Endothelial cell of umbilical vein (primary cell): ENCODE measurements at regions not wholly inside any gene's neighbourhood (a gene's known extent, or its start where the extent isn't known, plus 50 kb on each side); places are given as distances from the start of the nearest gene placed in this dataset.
"Not testable (repeated sequence)": the region's sequence is repeated elsewhere in the genome, so short reads cannot be mapped to it uniquely, and the experiment has no call there.

Source experiments
- CTCF ChIP-seq, 2 donors: IDR thresholded peaks; 1 replicate in 1 of 2; 2 replicates in 1 of 2; pipeline ENCODE4 v1.5.1; 2011; ENCODE audit warnings: low read length in 2 of 2, mild to moderate bottlenecking in 2 of 2, moderate library complexity in 2 of 2, control low read depth in 1 of 2, inconsistent platforms in 1 of 2, low read depth in 1 of 2; ENCODE audit not compliant: insufficient read depth in 1 of 2; ENCODE audit errors: extremely low read depth in 1 of 2
- EZH2 ChIP-seq: IDR thresholded peaks from 2 replicates; pipeline ENCODE4 v1.6.1; 2012; ENCODE audit warnings: borderline replicate concordance, low read depth, mild to moderate bottlenecking, moderate library complexity, low read length, inconsistent platforms; ENCODE audit not compliant: severe bottlenecking
- GATA2 ChIP-seq: IDR thresholded peaks from 2 replicates; pipeline ENCODE4 v1.7.0; 2011; ENCODE audit warnings: low read depth, mild to moderate bottlenecking, moderate library complexity, mixed read lengths, low read length; ENCODE audit not compliant: insufficient read length, insufficient read depth
- MYC ChIP-seq: IDR thresholded peaks from one replicate; pipeline ENCODE4 v1.6.1; 2011; ENCODE audit warnings: mild to moderate bottlenecking, low read depth, low read length
- POLR2A ChIP-seq: IDR thresholded peaks from 2 replicates; pipeline ENCODE4 v1.6.1; 2012; ENCODE audit warnings: low read depth, mild to moderate bottlenecking, control low read depth, low read length
- POLR2AphosphoS5 ChIP-seq: IDR thresholded peaks from 2 replicates; pipeline ENCODE4 v1.6.1; 2012; ENCODE audit warnings: low read depth, mild to moderate bottlenecking, control low read depth, low read length, moderate library complexity; ENCODE audit not compliant: insufficient read depth

- TF ChIP-seq CTCF (IDR thresholded peaks at IDR 0.05; ENCODE audit: extremely low read depth in 1 of 2, insufficient read depth in 1 of 2, low read depth in 1 of 2, low read length in 2 of 2); POLR2AphosphoS5; POLR2A; GATA2; MYC; EZH2: not testable (repeated sequence)
Measured at GRCh38 chr9:115858421-115858820, 295.2 kb upstream of the PAPPA start.
